GM12873 (cell line): ENCODE measurements at regions not wholly inside any gene's neighbourhood (a gene's known extent, or its start where the extent isn't known, plus 50 kb on each side); places are given as distances from the start of the nearest gene placed in this dataset.

Experiments
- TF ChIP-seq, protein P1 (sequence below): IDR thresholded peaks from 2 replicates; pipeline ENCODE4 v1.5.1; 2012; ENCODE audit warnings: low read depth, mild to moderate bottlenecking, moderate library complexity, low read length, control low read depth; ENCODE audit not compliant: insufficient read depth; ENCODE audit errors: missing control alignments

DNA sequence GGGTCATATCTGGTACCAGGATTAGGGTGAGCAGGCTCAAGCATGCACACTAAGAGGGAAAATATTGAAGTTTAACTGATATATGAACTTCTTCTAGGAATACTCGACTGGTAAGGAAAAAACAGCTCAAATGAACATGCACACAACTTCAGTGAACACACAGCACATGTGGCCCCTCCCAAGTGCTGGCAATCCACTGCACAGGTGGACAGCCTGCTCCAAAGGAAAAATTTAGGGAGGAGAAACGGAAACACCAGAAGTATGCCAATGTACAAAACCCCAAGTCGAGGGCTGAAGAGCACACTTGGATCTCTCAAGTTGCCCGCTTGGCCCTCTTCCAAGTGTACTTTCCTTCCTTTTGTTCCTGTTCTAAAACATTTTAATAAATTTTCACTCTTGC, 205.0 kb upstream of the FAM47C start:
- TF ChIP-seq, protein P1, sequence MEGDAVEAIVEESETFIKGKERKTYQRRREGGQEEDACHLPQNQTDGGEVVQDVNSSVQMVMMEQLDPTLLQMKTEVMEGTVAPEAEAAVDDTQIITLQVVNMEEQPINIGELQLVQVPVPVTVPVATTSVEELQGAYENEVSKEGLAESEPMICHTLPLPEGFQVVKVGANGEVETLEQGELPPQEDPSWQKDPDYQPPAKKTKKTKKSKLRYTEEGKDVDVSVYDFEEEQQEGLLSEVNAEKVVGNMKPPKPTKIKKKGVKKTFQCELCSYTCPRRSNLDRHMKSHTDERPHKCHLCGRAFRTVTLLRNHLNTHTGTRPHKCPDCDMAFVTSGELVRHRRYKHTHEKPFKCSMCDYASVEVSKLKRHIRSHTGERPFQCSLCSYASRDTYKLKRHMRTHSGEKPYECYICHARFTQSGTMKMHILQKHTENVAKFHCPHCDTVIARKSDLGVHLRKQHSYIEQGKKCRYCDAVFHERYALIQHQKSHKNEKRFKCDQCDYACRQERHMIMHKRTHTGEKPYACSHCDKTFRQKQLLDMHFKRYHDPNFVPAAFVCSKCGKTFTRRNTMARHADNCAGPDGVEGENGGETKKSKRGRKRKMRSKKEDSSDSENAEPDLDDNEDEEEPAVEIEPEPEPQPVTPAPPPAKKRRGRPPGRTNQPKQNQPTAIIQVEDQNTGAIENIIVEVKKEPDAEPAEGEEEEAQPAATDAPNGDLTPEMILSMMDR: no peak

DNA sequence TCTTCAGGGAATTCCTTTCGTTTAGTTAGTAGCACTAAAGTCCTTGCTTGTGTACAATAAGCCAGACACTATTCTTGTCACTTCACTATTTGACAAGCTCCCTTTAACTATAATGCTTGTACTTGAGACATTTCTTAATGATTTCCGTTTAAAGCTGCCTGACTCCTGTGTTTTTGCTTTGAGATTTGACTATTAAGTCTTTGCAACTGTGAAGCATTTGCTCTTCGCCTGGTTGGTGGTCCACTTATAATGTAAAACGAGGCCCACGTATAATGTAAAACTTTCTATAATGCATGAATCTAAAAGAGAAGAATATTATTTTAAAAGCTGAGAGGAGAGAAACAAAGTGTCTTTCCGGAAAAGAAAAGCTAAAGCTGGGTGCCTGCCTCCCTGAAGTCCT, 204.1 kb upstream of the FAM47C start:
- TF ChIP-seq, protein P1: no peak

GRCh38 chrX:36844857-36845256, 163.3 kb upstream of the FAM47C start:
- TF ChIP-seq, protein P1: no peak

DNA sequence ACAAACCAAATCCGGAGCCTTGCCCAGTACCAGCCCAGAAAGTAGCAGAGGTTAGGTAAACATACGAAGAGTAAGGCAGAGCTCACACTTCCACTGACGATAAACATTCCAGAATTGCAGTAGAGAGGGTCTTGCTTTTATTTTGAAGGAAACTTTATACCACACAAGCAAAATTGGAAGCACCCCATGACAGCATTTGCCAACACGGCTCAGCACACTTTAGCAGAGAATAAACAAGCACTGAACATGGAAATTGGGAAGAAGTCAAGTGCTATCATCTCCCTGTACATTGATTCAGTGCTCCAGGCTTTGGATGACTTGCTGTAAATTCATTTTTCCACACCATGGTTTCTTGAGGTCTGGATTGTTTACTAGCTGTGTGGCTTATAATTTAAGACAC, 160.7 kb upstream of the FAM47C start:
- TF ChIP-seq, protein P1: no peak

DNA sequence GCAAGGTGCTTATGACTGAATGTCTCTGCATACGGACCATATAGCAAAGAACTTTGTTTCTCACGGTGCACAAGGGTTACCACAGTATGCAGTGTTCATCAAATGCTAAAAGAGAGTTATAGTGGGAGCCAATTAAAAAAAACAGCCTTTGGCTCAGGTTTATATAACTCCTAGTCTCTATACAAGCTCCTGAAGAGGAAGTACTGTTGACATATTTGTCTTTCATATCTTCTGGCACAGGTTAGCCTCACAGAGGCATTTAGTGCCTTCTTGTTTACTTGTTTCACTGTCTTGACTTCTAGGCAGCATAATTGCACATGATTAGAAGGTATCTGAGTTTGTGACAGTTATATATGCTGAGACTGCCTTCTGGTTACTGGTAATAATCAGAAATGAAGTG, 158.8 kb upstream of the FAM47C start:
- TF ChIP-seq, protein P1: no peak

DNA sequence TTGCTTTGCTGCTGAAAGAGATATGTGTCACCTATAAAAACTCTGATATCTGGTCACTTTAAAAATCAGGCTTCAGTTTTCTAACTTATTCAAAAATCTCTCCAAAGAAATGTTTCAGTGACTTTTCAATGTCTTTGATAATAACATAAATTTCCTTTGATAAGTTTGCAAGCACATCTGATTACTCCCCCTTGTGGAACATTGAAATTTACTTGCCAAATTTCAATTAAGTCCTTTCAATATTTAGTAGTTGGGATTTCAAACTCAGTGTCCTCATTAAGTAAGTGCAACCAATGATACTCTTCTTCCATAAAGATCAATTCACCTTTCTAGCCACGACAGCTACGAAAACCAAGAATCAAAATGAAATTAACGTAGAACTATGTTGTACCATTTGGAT, 151.3 kb upstream of the FAM47C start:
- TF ChIP-seq, protein P1: no peak

GRCh38 chrX:36859231-36859630, 148.9 kb upstream of the FAM47C start:
- TF ChIP-seq, protein P1: no peak
